Astrocyte of the spinal cord (primary cell): ENCODE measurements at regions not wholly inside any gene's neighbourhood (a gene's known extent, or its start where the extent isn't known, plus 50 kb on each side); places are given as distances from the start of the nearest gene placed in this dataset.
"Not testable (repeated sequence)": the region's sequence is repeated elsewhere in the genome, so short reads cannot be mapped to it uniquely, and the experiment has no call there.

Source experiments
- DNase-seq: peaks from one replicate; pipeline ENCODE4 v3.0.0; 2011; ENCODE audit warnings: low read depth, low spot score
- H3K4me3 ChIP-seq: 2 replicates; pipeline ENCODE4 v1.5.1; 2011; ENCODE audit warnings: low read depth, mild to moderate bottlenecking, low read length, moderate library complexity
- CTCF ChIP-seq: IDR thresholded peaks from 2 replicates; pipeline ENCODE4 v1.5.1; 2012; ENCODE audit warnings: low read depth, mild to moderate bottlenecking, low read length, inconsistent platforms
- in situ Hi-C: cut with HindIII; loops from 2 replicates; pipeline ENCODE4 v1.10.0; 2017; ENCODE audit warnings: low sequenced_read_pairs

GRCh38 chr2:195333869-195334268 lies 323.2 kb upstream of the SLC39A10 start:
- no peak for TF ChIP-seq CTCF
- DNase-seq: no peak
- H3K4me3 ChIP-seq: no peak overlapping the region
- in situ Hi-C loops: no loop called here

GRCh38 chr2:195331966-195332365 lies 325.1 kb upstream of the SLC39A10 start:
- no peak overlapping the region for H3K4me3 ChIP-seq
- no peak for TF ChIP-seq CTCF
- DNase-seq: no peak
- in situ Hi-C loops: no loop called here

GRCh38 chr2:195331129-195331528 lies 325.9 kb upstream of the SLC39A10 start:
- no peak for DNase-seq
- in situ Hi-C loops: no loop called here
- no peak overlapping the region for H3K4me3 ChIP-seq
- TF ChIP-seq CTCF: no peak

- DNase-seq: no peak
- in situ Hi-C loops: no loop called here
- no peak overlapping the region for H3K4me3 ChIP-seq
- no peak for TF ChIP-seq CTCF
These were observed 326.5 kb upstream of the SLC39A10 start for GRCh38 chr2:195330513-195330956.

- in situ Hi-C loops, H3K4me3 ChIP-seq, DNase-seq: not testable (repeated sequence)
These were observed 327.2 kb upstream of the SLC39A10 start for GRCh38 chr2:195329784-195330183.

- in situ Hi-C loops: no loop called here
- TF ChIP-seq CTCF: no peak
These were observed 330.5 kb upstream of the SLC39A10 start for GRCh38 chr2:195326537-195326936.

GRCh38 chr2:195322324-195322723 lies 334.7 kb upstream of the SLC39A10 start:
- in situ Hi-C loops: no loop called here
- no peak overlapping the region for H3K4me3 ChIP-seq
- no peak for TF ChIP-seq CTCF
- DNase-seq: no peak

More at GRCh38 chr2:195326537-195326936, 330.5 kb upstream of the SLC39A10 start:
- no peak overlapping the region for H3K4me3 ChIP-seq
- no peak for DNase-seq
